H1 (cell line): ENCODE measurements at regions not wholly inside any gene's neighbourhood (a gene's known extent, or its start where the extent isn't known, plus 50 kb on each side); places are given as distances from the start of the nearest gene placed in this dataset.
A peak's percentile ranks its signal among the peaks of the same experiment; 100 is the strongest.

Experiments used
- CTCF ChIA-PET: fragments of 300-600 bp; sonication (Branson Sonifier 250); formaldehyde crosslinking; loops from one replicate; lab custom pipeline; 2021; ENCODE audit not compliant: partially characterized antibody; lab: Charles Lee
- POLR2A ChIA-PET: fragments of 300-600 bp; sonication (Branson Sonifier 250); formaldehyde crosslinking; loops from one replicate; lab custom pipeline; 2021; ENCODE audit warnings: inconsistent platforms; ENCODE audit not compliant: partially characterized antibody; lab: Charles Lee
- DNase-seq, 2 experiments: peaks; one replicate each; pipeline versions ENCODE4 v3.0.0 to v3.0.0-alpha.2; 2010 to 2022; ENCODE audit warnings: low spot score in 2 of 2, low read depth in 1 of 2, mixed read lengths in 1 of 2
- FAIRE-seq: peaks from 2 replicates; lab custom pipeline; 2011; peaks lifted over from hg19 to GRCh38; lab: Jason Lieb, UNC
- H2AFZ ChIP-seq: 2 replicates; pipeline ENCODE4 v1.8.1; 2012; ENCODE audit warnings: low read length, inconsistent platforms
- H2AK5ac ChIP-seq: 2 replicates; pipeline ENCODE4 v1.6.1; 2013; ENCODE audit warnings: low read depth, low read length
- H2BK120ac ChIP-seq: replicated peaks from 2 replicates; pipeline ENCODE3; 2013; ENCODE audit warnings: low read depth, low read length, inconsistent platforms
- H2BK12ac ChIP-seq: 2 replicates; pipeline ENCODE4 v1.6.1; 2013; ENCODE audit warnings: low read depth, low read length
- H2BK15ac ChIP-seq: 2 replicates; pipeline ENCODE4 v1.6.1; 2013; ENCODE audit warnings: low read length
- H2BK20ac ChIP-seq: 2 replicates; pipeline ENCODE4 v1.6.1; 2013; ENCODE audit warnings: low read length
- H2BK5ac ChIP-seq: 2 replicates; pipeline ENCODE4 v1.6.1; 2013; ENCODE audit warnings: low read depth, low read length
- H3K14ac ChIP-seq: 2 replicates; pipeline ENCODE4 v1.6.1; 2013; ENCODE audit warnings: inconsistent platforms; ENCODE audit not compliant: insufficient read length
- H3K18ac ChIP-seq: 2 replicates; pipeline ENCODE4 v1.6.1; 2013; ENCODE audit warnings: low read length; ENCODE audit errors: extremely low read depth
- H3K23ac ChIP-seq: 2 replicates; pipeline ENCODE4 v1.6.1; 2013; ENCODE audit warnings: inconsistent platforms; ENCODE audit not compliant: insufficient read length
- H3K23me2 ChIP-seq: 2 replicates; pipeline ENCODE4 v1.6.1; 2013; ENCODE audit warnings: low read depth, low read length
- H3K27ac ChIP-seq: 2 replicates; pipeline ENCODE4 v1.6.1; 2011; ENCODE audit warnings: low read depth, low read length, inconsistent platforms
- H3K27me3 ChIP-seq, 4 experiments: replicated peaks in 1 of 4; 1 replicate in 1 of 4; 2 replicates in 3 of 4; pipeline versions ENCODE4 v1.6.1 to v1.8.1; 2011 to 2013; ENCODE audit warnings: low read length in 3 of 4, mild to moderate bottlenecking in 3 of 4, inconsistent platforms in 2 of 4, mixed read lengths in 2 of 4, moderate library complexity in 1 of 4; ENCODE audit not compliant: control insufficient read depth in 3 of 4, insufficient read depth in 3 of 4; ENCODE audit errors: extremely low read depth in 1 of 4
- H3K36me3 ChIP-seq, 4 experiments: 2 replicates each; pipeline versions ENCODE4 v1.6.1 to v1.8.1; 2011 to 2013; ENCODE audit warnings: mild to moderate bottlenecking in 4 of 4, low read length in 3 of 4, moderate library complexity in 2 of 4, control low read depth in 1 of 4, inconsistent platforms in 1 of 4; ENCODE audit not compliant: insufficient read depth in 4 of 4, control insufficient read depth in 2 of 4
- H3K4ac ChIP-seq: replicated peaks from 2 replicates; pipeline ENCODE3; 2013; ENCODE audit warnings: low read length, low read depth, mixed read lengths, inconsistent platforms; ENCODE audit not compliant: insufficient read length
- H3K4me1 ChIP-seq, 4 experiments: replicated peaks in 1 of 4; 1 replicate in 1 of 4; 2 replicates in 3 of 4; pipeline versions ENCODE4 v1.6.1 to v1.8.1; 2011 to 2013; ENCODE audit warnings: low read length in 3 of 4, inconsistent platforms in 2 of 4, mixed read lengths in 1 of 4; ENCODE audit not compliant: insufficient read depth in 4 of 4, control insufficient read depth in 3 of 4
- H3K4me2 ChIP-seq, 2 experiments: 2 replicates each; pipeline versions ENCODE4 v1.6.1 to v1.8.1; 2011 to 2013; ENCODE audit warnings: low read depth in 2 of 2, low read length in 2 of 2, control low read depth in 1 of 2, inconsistent platforms in 1 of 2, mild to moderate bottlenecking in 1 of 2; ENCODE audit not compliant: insufficient read depth in 1 of 2
- H3K4me3 ChIP-seq, 4 experiments: fragments of 200-600, 300-600 bp in 1 of 4; sonication (generic), shearing (Covaris generic), sonication (Bioruptor Twin) in 1 of 4; 2 replicates each; pipeline versions ENCODE4 v1.5.1 to v1.8.1; 2011 to 2016; ENCODE audit warnings: low read length in 4 of 4, low read depth in 3 of 4, control low read depth in 2 of 4, inconsistent platforms in 2 of 4, mild to moderate bottlenecking in 2 of 4, mixed read lengths in 1 of 4, moderate library complexity in 1 of 4; ENCODE audit not compliant: insufficient read depth in 2 of 4; ENCODE audit errors: extremely low read depth in 1 of 4
- H3K56ac ChIP-seq: replicated peaks from 2 replicates; pipeline ENCODE3; 2013; ENCODE audit warnings: low read depth, mild to moderate bottlenecking, mixed read lengths, low read length, inconsistent platforms; ENCODE audit not compliant: insufficient read length
- H3K79me1 ChIP-seq: 2 replicates; pipeline ENCODE4 v1.6.1; 2013; ENCODE audit warnings: low read depth, low read length, control low read depth
- H3K79me2 ChIP-seq, 2 experiments: 2 replicates each; pipeline versions ENCODE4 v1.6.1 to v1.8.1; 2012 to 2013; ENCODE audit warnings: low read length in 2 of 2, mild to moderate bottlenecking in 2 of 2, inconsistent platforms in 1 of 2; ENCODE audit not compliant: insufficient read depth in 2 of 2, control insufficient read depth in 1 of 2
- H3K9ac ChIP-seq, 4 experiments: replicated peaks in 1 of 4; 1 replicate in 1 of 4; 2 replicates in 3 of 4; pipeline versions ENCODE4 v1.6.1 to v1.8.1; 2011 to 2013; ENCODE audit warnings: low read depth in 3 of 4, low read length in 3 of 4, control low read depth in 2 of 4, mild to moderate bottlenecking in 2 of 4, moderate library complexity in 2 of 4, inconsistent platforms in 1 of 4; ENCODE audit errors: extremely low read depth in 1 of 4
- H3K9me3 ChIP-seq, 2 experiments: 2 replicates each; pipeline versions ENCODE4 v1.6.1 to v1.8.1; 2012 to 2013; ENCODE audit warnings: mild to moderate bottlenecking in 2 of 2, moderate library complexity in 2 of 2, control low read depth in 1 of 2, inconsistent platforms in 1 of 2, low read depth in 1 of 2, low read length in 1 of 2, mixed read lengths in 1 of 2; ENCODE audit not compliant: insufficient read depth in 2 of 2
- H4K20me1 ChIP-seq, 2 experiments: replicated peaks in 1 of 2; 2 replicates each; pipeline versions ENCODE3 to v1.8.1; 2011 to 2013; ENCODE audit warnings: inconsistent platforms in 2 of 2, low read length in 2 of 2, mild to moderate bottlenecking in 1 of 2; ENCODE audit not compliant: insufficient read depth in 2 of 2, control insufficient read depth in 1 of 2
- H4K5ac ChIP-seq: 2 replicates; pipeline ENCODE4 v1.6.1; 2013; ENCODE audit warnings: low read length, low read depth, mixed read lengths, inconsistent platforms; ENCODE audit not compliant: insufficient read length
- H4K8ac ChIP-seq: 2 replicates; pipeline ENCODE4 v1.8.0; 2013; ENCODE audit warnings: mild to moderate bottlenecking, moderate library complexity, low read length, inconsistent platforms; ENCODE audit not compliant: insufficient read depth; ENCODE audit errors: extremely low read depth
- H4K91ac ChIP-seq: replicated peaks from 2 replicates; pipeline ENCODE3; 2013; ENCODE audit warnings: low read length, mixed read lengths, inconsistent platforms; ENCODE audit not compliant: insufficient read length
- BRCA1 ChIP-seq: IDR thresholded peaks from 2 replicates; pipeline ENCODE4 v1.6.1; 2012; ENCODE audit warnings: low read depth, low read length, improper control_type of control experiment
- CHD1 ChIP-seq: IDR thresholded peaks from 2 replicates; pipeline ENCODE4 v1.6.1; 2012; ENCODE audit warnings: low read depth, low read length, improper control_type of control experiment
- CHD2 ChIP-seq: IDR thresholded peaks from 2 replicates; pipeline ENCODE4 v1.6.1; 2012; ENCODE audit warnings: low read length, improper control_type of control experiment
- CREB1 ChIP-seq: IDR thresholded peaks from 2 replicates; pipeline ENCODE4 v1.6.1; 2012; ENCODE audit warnings: inconsistent platforms
- JUND ChIP-seq: IDR thresholded peaks from 2 replicates; pipeline ENCODE4 v1.6.1; 2011; ENCODE audit warnings: mild to moderate bottlenecking, improper control_type of control experiment, low read length
- KDM4A ChIP-seq: IDR thresholded peaks from one replicate; pipeline ENCODE4 v1.7.1; 2012; ENCODE audit warnings: low read depth, mild to moderate bottlenecking, moderate library complexity, low read length, inconsistent platforms; ENCODE audit not compliant: severe bottlenecking
- POLR2AphosphoS5 ChIP-seq: IDR thresholded peaks from 2 replicates; pipeline ENCODE4 v1.6.1; 2011; ENCODE audit warnings: low read depth, low read length
- RBBP5 ChIP-seq: IDR thresholded peaks from 2 replicates; pipeline ENCODE4 v1.7.1; 2012; ENCODE audit warnings: low read depth, mild to moderate bottlenecking, inconsistent platforms, low read length, moderate library complexity, borderline replicate concordance
- RXRA ChIP-seq: IDR thresholded peaks from 2 replicates; pipeline ENCODE4 v1.6.1; 2011; ENCODE audit warnings: low read depth, mild to moderate bottlenecking, low read length, moderate library complexity; ENCODE audit not compliant: insufficient read depth
- SRF ChIP-seq: IDR thresholded peaks from 2 replicates; pipeline ENCODE4 v1.6.1; 2011; ENCODE audit warnings: mild to moderate bottlenecking, low read depth, low read length, moderate library complexity
- SUZ12 ChIP-seq: fragments of 200-600 bp; sonication (generic); IDR thresholded peaks from 2 replicates; pipeline ENCODE4 v1.6.1; 2012; ENCODE audit warnings: mild to moderate bottlenecking, inconsistent platforms, low read length, moderate library complexity, mixed read lengths
- TEAD4 ChIP-seq: IDR thresholded peaks from 2 replicates; pipeline ENCODE4 v1.6.1; 2012; ENCODE audit warnings: low read depth, low read length, inconsistent platforms, mixed read lengths
- USF2 ChIP-seq: IDR thresholded peaks from 2 replicates; pipeline ENCODE4 v1.6.1; 2011; ENCODE audit warnings: low read length, improper control_type of control experiment
- WGBS, 2 experiments: shearing (Covaris generic) in 1 of 2; methylation state at CpG; one replicate each; pipeline versions ENCODE4 v1.1.6 to v1.1.7; 2013 to 2015; ENCODE audit warnings: low lambda C conversion rate in 2 of 2, mixed read lengths in 2 of 2, inconsistent platforms in 1 of 2, low coverage in 1 of 2, missing lambda C conversion rate in 1 of 2; ENCODE audit not compliant: insufficient replicate concordance in 2 of 2, insufficient coverage in 1 of 2, insufficient read length in 1 of 2; ENCODE audit errors: extremely low coverage in 1 of 2, missing lambda C conversion rate in 1 of 2; 5-methylcytosine and 5-hydroxymethylcytosine counted together

- H2AK5ac ChIP-seq: no peak overlapping the region
- H3K4me3 ChIP-seq: no peak overlapping the region
- H2BK5ac ChIP-seq: no peak overlapping the region
- H3K36me3 ChIP-seq: no peaks in the 10 kb centered on the region
- peaks cover 2 to 4% (median 3%) of the 10 kb centered on the region in 4 experiments; a peak in 3 of 7 replicates for H3K4me1 ChIP-seq
- FAIRE-seq: no peak
- ChIA-PET POLR2A (no interaction called here), CTCF (interaction anchor here (0.6 to 15.0 kb wide), 8 partner anchors 9 to 112 kb away, joined by 3 to 234 read pairs (median 38); no protein-coding TSS in a partner anchor)
- no peak overlapping the region for H3K4me2 ChIP-seq
- H3K23ac ChIP-seq: no peak overlapping the region
- H4K20me1 ChIP-seq: no peaks in the 10 kb centered on the region
- no peak overlapping the region for H3K4ac ChIP-seq
- H3K9me3 ChIP-seq: no peaks in the 10 kb centered on the region; a peak in 1 of 4 replicates
- H3K27me3 ChIP-seq: no peaks in the 10 kb centered on the region
- 87% methylated on average over 7 of the region's 7 CpGs; no CpG with 5 or more reads in 1 of the 2 experiments for WGBS, 2 experiments
- H4K8ac ChIP-seq: no peak overlapping the region
- DNase-seq: no peak
- no peak overlapping the region for H2BK120ac ChIP-seq
- H4K91ac ChIP-seq: no peak overlapping the region
- no peak overlapping the region for H2AFZ ChIP-seq
- H2BK12ac ChIP-seq: 0 out of 2 replicates have a peak overlapping the region, but pooled peaks have one; percentile 5
- no peaks in the 10 kb centered on the region for H3K79me2 ChIP-seq
- H3K56ac ChIP-seq: no peak overlapping the region
- no peak overlapping the region for H2BK15ac ChIP-seq
- H2BK20ac ChIP-seq: no peak overlapping the region
- H3K79me1 ChIP-seq: no peaks in the 10 kb centered on the region
- peaks cover 1% of the 10 kb centered on the region; the same call in 1 of the 2 replicates for H3K23me2 ChIP-seq
- no peak overlapping the region for H3K27ac ChIP-seq
- H3K9ac ChIP-seq: no peak overlapping the region
- H4K5ac ChIP-seq: no peak overlapping the region
- H3K18ac ChIP-seq: no peak overlapping the region
- no peak overlapping the region for H3K14ac ChIP-seq
- TF ChIP-seq SRF (no peak), RBBP5 (no peak), JUND (no peak), KDM4A (no peak), SUZ12 (no peak), CHD1 (no peak), BRCA1 (no peak), POLR2AphosphoS5 (no peak), CHD2 (no peak), TEAD4 (no peak), CREB1 (no peak), USF2 (no peak), RXRA (no peak)
These were observed 159.4 kb upstream of the MLN start for GRCh38 chr6:33963136-33963750.
